ENCODE measurements at regions not wholly inside any gene's neighbourhood (a gene's known extent, or its start where the extent isn't known, plus 50 kb on each side); places are given as distances from the start of the nearest gene placed in this dataset.
A peak's percentile ranks its signal among the peaks of the same experiment; 100 is the strongest.

GRCh38 chr15:54820098-54820497 is 376.6 kb downstream of the RSL24D1 start:
- no peak for TF ChIP-seq CTCF (IDR thresholded peaks at IDR 0.05; ENCODE audit: insufficient read depth, low read length, severe bottlenecking)
- no peak for FAIRE-seq
- no peaks in the 10 kb centered on the region for H3K27me3 ChIP-seq (ENCODE audit: control insufficient read depth, insufficient read depth, low read length)
- H3K36me3 ChIP-seq (ENCODE audit: control insufficient read depth, insufficient read depth, low read length): no peaks in the 10 kb centered on the region
- no peak overlapping the region for H3K4me3 ChIP-seq (ENCODE audit: low read depth, low read length)
- DNase-seq (ENCODE audit: low read depth): no peak

GRCh38 chr15:54816401-54816800 is 380.3 kb downstream of the RSL24D1 start:
- H3K4me3 ChIP-seq (ENCODE audit: low read depth, low read length): no peak overlapping the region
- DNase-seq (ENCODE audit: low read depth) (no peak), FAIRE-seq (peak; percentile 40)
- no peaks in the 10 kb centered on the region for H3K36me3 ChIP-seq (ENCODE audit: control insufficient read depth, insufficient read depth, low read length)
- TF ChIP-seq CTCF (IDR thresholded peaks at IDR 0.05; ENCODE audit: insufficient read depth, low read length, severe bottlenecking): no peak
- H3K27me3 ChIP-seq (ENCODE audit: control insufficient read depth, insufficient read depth, low read length): no peaks in the 10 kb centered on the region

GRCh38 chr15:54815556-54815955 is 381.2 kb downstream of the RSL24D1 start:
- DNase-seq (ENCODE audit: low read depth) (no peak), FAIRE-seq (no peak)
- TF ChIP-seq CTCF (IDR thresholded peaks at IDR 0.05; ENCODE audit: insufficient read depth, low read length, severe bottlenecking): no peak
- Histone ChIP-seq H3K36me3 (ENCODE audit: control insufficient read depth, insufficient read depth, low read length) (no peaks in the 10 kb centered on the region), H3K4me3 (ENCODE audit: low read depth, low read length) (no peak overlapping the region), H3K27me3 (ENCODE audit: control insufficient read depth, insufficient read depth, low read length) (no peaks in the 10 kb centered on the region)

- H3K36me3 ChIP-seq (ENCODE audit: control insufficient read depth, insufficient read depth, low read length): no peaks in the 10 kb centered on the region
- DNase-seq (ENCODE audit: low read depth): no peak
- no peak overlapping the region for H3K4me3 ChIP-seq (ENCODE audit: low read depth, low read length)
- no peaks in the 10 kb centered on the region for H3K27me3 ChIP-seq (ENCODE audit: control insufficient read depth, insufficient read depth, low read length)
- TF ChIP-seq CTCF (IDR thresholded peaks at IDR 0.05; ENCODE audit: insufficient read depth, low read length, severe bottlenecking): no peak
- FAIRE-seq: no peak
Observed at GRCh38 chr15:54812383-54812782, 384.4 kb downstream of the RSL24D1 start.

- TF ChIP-seq CTCF (IDR thresholded peaks at IDR 0.05; ENCODE audit: insufficient read depth, low read length, severe bottlenecking): no peak
- H3K27me3 ChIP-seq (ENCODE audit: control insufficient read depth, insufficient read depth, low read length): no peaks in the 10 kb centered on the region
- FAIRE-seq (no peak), DNase-seq (ENCODE audit: low read depth) (no peak)
- H3K36me3 ChIP-seq (ENCODE audit: control insufficient read depth, insufficient read depth, low read length): no peaks in the 10 kb centered on the region
- H3K4me3 ChIP-seq (ENCODE audit: low read depth, low read length): no peak overlapping the region
Observed at GRCh38 chr15:54810496-54810895, 386.2 kb downstream of the RSL24D1 start.

GRCh38 chr15:54810031-54810430 is 386.7 kb downstream of the RSL24D1 start:
- Histone ChIP-seq H3K4me3 (ENCODE audit: low read depth, low read length) (no peak overlapping the region), H3K36me3 (ENCODE audit: control insufficient read depth, insufficient read depth, low read length) (no peaks in the 10 kb centered on the region), H3K27me3 (ENCODE audit: control insufficient read depth, insufficient read depth, low read length) (no peaks in the 10 kb centered on the region)
- DNase-seq (ENCODE audit: low read depth) (no peak), FAIRE-seq (no peak)
- TF ChIP-seq CTCF (IDR thresholded peaks at IDR 0.05; ENCODE audit: insufficient read depth, low read length, severe bottlenecking): no peak

Measured in bronchial epithelial cell (primary cell).